Esophagus muscularis mucosa (tissue), 3 donors: ENCODE measurements at regions not wholly inside any gene's neighbourhood (a gene's known extent, or its start where the extent isn't known, plus 50 kb on each side); places are given as distances from the start of the nearest gene placed in this dataset.

Experiments
- CTCF ChIP-seq, 3 experiments: fragments of 200-600 bp in 2 of 3; fragments of 450-650 bp in 1 of 3; sonication (generic) in 2 of 3; IDR thresholded peaks; one replicate each; pipeline ENCODE4 v1.5.1; 2017 to 2019; ENCODE audit warnings: antibody characterized with exemption in 3 of 3, mild to moderate bottlenecking in 2 of 3, moderate library complexity in 1 of 3
- EP300 ChIP-seq: sonication (generic); formaldehyde crosslinking; IDR thresholded peaks from one replicate; pipeline ENCODE4 v1.6.1; 2017; ENCODE audit warnings: antibody characterized with exemption

- TF ChIP-seq CTCF (IDR thresholded peaks at IDR 0.05) (no peak), EP300 (no peak)
Observed at GRCh38 chr10:4354382-4354812, 471.6 kb upstream of the AKR1E2 start.
